Natural killer cell treated with Interleukin-12 subunit alpha and Interleukin-12 subunit beta and Interleukin-15 and Interleukin-18, amount 100 ng/mL, for 72 hours (primary cell): ENCODE measurements at regions not wholly inside any gene's neighbourhood (a gene's known extent, or its start where the extent isn't known, plus 50 kb on each side); places are given as distances from the start of the nearest gene placed in this dataset.

Experiments
- ATAC-seq, 2 donors: fragments of 150-1000 bp; cut with Tn5 transposase in 1 of 2; sonication (Bioruptor Pico), chemical (Tn5 transposase) in 1 of 2; 2 replicates each; pipeline ENCODE4 v1.10.0; 2021
- DNase-seq: peaks from one replicate; pipeline ENCODE4 v3.0.0; 2022; ENCODE audit warnings: low spot score
- H3K27ac Mint-ChIP-seq, 2 donors: 1 replicate in 1 of 2; 2 replicates in 1 of 2; pipeline ENCODE4 v1.8.0; 2022; ENCODE audit warnings: mixed read lengths in 2 of 2, mild to moderate bottlenecking in 1 of 2, moderate library complexity in 1 of 2
- H3K27me3 Mint-ChIP-seq, 2 donors: 1 replicate in 1 of 2; 2 replicates in 1 of 2; pipeline ENCODE4 v1.8.0; 2022; ENCODE audit warnings: mixed read lengths in 2 of 2
- H3K36me3 Mint-ChIP-seq: one replicate; pipeline ENCODE4 v1.8.0; 2022; ENCODE audit warnings: mixed read lengths
- H3K4me1 Mint-ChIP-seq, 2 donors: 1 replicate in 1 of 2; 2 replicates in 1 of 2; pipeline ENCODE4 v1.8.0; 2022; ENCODE audit warnings: low read depth in 2 of 2, mixed read lengths in 2 of 2, mild to moderate bottlenecking in 1 of 2
- H3K4me3 Mint-ChIP-seq: one replicate; pipeline ENCODE4 v1.8.0; 2022; ENCODE audit warnings: mixed read lengths
- H3K9me3 Mint-ChIP-seq: 2 replicates; pipeline ENCODE4 v1.8.0; 2022; ENCODE audit warnings: mixed read lengths

- ATAC-seq: no peak
- no peaks in the 10 kb centered on the region for H3K4me1 Mint-ChIP-seq
- no peak for DNase-seq
- no peaks in the 10 kb centered on the region for H3K36me3 Mint-ChIP-seq
- H3K27me3 Mint-ChIP-seq: peaks cover 0 to 12% of the 10 kb centered on the region in 2 donors
- no peak overlapping the region for H3K4me3 Mint-ChIP-seq
- H3K9me3 Mint-ChIP-seq: no peaks in the 10 kb centered on the region
- no peak overlapping the region for H3K27ac Mint-ChIP-seq
These were observed 600.6 kb downstream of the QKI start for GRCh38 chr6:164015088-164015484.

- no peak overlapping the region for H3K4me3 Mint-ChIP-seq
- no peak overlapping the region for H3K27ac Mint-ChIP-seq
- peaks cover 0 to 12% of the 10 kb centered on the region in 2 donors for H3K27me3 Mint-ChIP-seq
- DNase-seq (no peak), ATAC-seq (no peak)
- no peaks in the 10 kb centered on the region for H3K4me1 Mint-ChIP-seq
- H3K36me3 Mint-ChIP-seq: no peaks in the 10 kb centered on the region
- no peaks in the 10 kb centered on the region for H3K9me3 Mint-ChIP-seq
These were observed 600.0 kb downstream of the QKI start for GRCh38 chr6:164014346-164015087.

GRCh38 chr6:164013480-164014208 is 599.1 kb downstream of the QKI start:
- Mint-ChIP-seq H3K27me3 (peaks cover 2 to 12% of the 10 kb centered on the region in 2 donors), H3K9me3 (no peaks in the 10 kb centered on the region), H3K36me3 (no peaks in the 10 kb centered on the region), H3K27ac (no peak overlapping the region), H3K4me1 (no peaks in the 10 kb centered on the region), H3K4me3 (no peak overlapping the region)
- DNase-seq (no peak), ATAC-seq (no peak)

DNA sequence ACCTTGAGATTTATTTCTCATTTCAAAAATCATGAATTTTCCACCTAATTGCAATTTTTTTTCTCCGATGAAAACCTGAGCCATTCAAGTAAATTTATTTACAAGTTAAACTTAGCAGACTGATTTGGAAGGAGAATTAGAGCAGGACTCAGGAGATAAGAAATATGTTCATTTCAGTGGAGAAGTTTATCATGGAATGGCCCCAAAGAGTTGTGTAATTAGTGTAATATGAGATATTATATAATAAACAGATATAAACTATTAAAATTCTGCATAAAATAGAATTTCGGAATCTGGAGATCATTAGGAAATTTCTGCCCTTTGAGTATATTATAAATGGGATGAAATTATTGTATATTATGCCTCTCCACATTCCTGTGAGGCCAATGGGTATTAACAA is 596.8 kb downstream of the QKI start:
- H3K4me1 Mint-ChIP-seq: no peaks in the 10 kb centered on the region
- H3K4me3 Mint-ChIP-seq: no peak overlapping the region
- DNase-seq (no peak), ATAC-seq (no peak)
- peaks cover 5 to 13% of the 10 kb centered on the region in 2 donors for H3K27me3 Mint-ChIP-seq
- H3K27ac Mint-ChIP-seq: no peak overlapping the region
- H3K9me3 Mint-ChIP-seq: no peaks in the 10 kb centered on the region
- no peaks in the 10 kb centered on the region for H3K36me3 Mint-ChIP-seq

GRCh38 chr6:164010441-164011103 is 596.1 kb downstream of the QKI start:
- Mint-ChIP-seq H3K4me3 (no peak overlapping the region), H3K9me3 (no peaks in the 10 kb centered on the region), H3K27me3 (peaks cover 5 to 13% of the 10 kb centered on the region in 2 donors), H3K36me3 (no peaks in the 10 kb centered on the region), H3K4me1 (no peaks in the 10 kb centered on the region), H3K27ac (no peak overlapping the region)
- ATAC-seq: no peak
- no peak for DNase-seq

GRCh38 chr6:164008902-164009301 is 594.4 kb downstream of the QKI start:
- Mint-ChIP-seq H3K4me1 (no peaks in the 10 kb centered on the region), H3K36me3 (no peaks in the 10 kb centered on the region), H3K9me3 (no peaks in the 10 kb centered on the region), H3K27me3 (peaks cover 7 to 19% of the 10 kb centered on the region in 2 donors), H3K4me3 (no peak overlapping the region), H3K27ac (no peak overlapping the region)
- ATAC-seq: no peak
- DNase-seq: no peak

DNA sequence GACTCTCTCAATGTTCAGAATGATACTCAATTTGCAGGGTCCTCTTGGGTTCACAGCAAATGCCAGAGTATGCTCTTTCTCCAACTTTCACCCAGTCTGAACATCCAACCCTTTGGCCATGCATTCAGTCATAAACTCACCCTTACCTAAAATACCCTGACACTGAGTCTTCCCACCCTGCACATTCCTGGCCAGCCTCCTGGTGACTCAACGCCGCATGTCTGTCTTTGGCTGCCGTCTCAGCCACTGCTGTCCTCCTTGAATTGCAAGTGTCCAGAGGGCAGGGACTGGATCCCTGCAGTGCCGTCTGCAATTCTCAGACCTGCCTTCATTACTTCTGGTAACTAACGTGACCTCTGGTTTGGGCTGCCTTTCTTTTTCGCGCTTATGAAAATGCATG is 593.4 kb downstream of the QKI start:
- Mint-ChIP-seq H3K27me3 (peaks cover 7 to 25% of the 10 kb centered on the region in 2 donors), H3K4me1 (no peaks in the 10 kb centered on the region), H3K27ac (no peak overlapping the region), H3K9me3 (no peaks in the 10 kb centered on the region), H3K36me3 (no peaks in the 10 kb centered on the region), H3K4me3 (no peak overlapping the region)
- ATAC-seq (peak; percentile 20 to 56), DNase-seq (no peak)

- no peaks in the 10 kb centered on the region for H3K4me1 Mint-ChIP-seq
- DNase-seq: no peak
- H3K27ac Mint-ChIP-seq: no peak overlapping the region
- no peak overlapping the region for H3K4me3 Mint-ChIP-seq
- peaks cover 12 to 25% of the 10 kb centered on the region in 2 donors for H3K27me3 Mint-ChIP-seq
- no peaks in the 10 kb centered on the region for H3K36me3 Mint-ChIP-seq
- no peaks in the 10 kb centered on the region for H3K9me3 Mint-ChIP-seq
- no peak for ATAC-seq
These were observed 591.9 kb downstream of the QKI start for GRCh38 chr6:164006459-164006858.

DNA sequence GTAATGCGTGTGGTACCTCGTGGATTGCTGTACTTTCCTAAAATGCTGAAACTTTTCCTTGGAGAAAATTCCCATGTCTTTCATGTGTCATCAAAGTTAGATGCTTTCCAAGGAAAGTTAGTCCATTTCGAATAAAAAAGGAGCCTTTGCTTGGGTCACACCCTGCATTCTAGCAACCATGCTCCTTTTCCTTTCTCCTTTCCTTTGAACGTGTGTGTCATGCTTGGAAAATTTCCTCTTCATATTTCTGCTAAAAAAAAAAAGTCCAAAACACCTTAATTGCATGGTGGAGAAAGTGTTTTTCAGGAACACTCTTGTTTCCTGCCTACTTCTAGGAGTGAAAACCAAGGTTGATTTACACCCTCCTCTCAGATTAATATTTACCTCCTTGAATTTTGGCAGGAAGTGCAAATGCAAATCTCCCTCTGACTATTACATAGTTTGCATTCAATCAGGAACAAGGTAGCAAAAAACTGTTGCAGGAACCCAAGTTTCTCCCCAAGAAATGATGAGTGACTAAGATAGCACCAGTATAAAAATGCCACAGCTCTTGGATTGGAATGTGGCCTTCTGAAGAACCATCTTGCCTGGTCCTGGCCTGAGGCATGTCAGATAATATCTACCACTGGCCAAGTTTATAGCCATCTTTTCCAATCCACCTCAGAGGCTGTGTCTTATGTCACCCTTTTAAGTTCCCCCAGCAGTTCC is 590.6 kb downstream of the QKI start:
- no peaks in the 10 kb centered on the region for H3K36me3 Mint-ChIP-seq
- no peak overlapping the region for H3K4me3 Mint-ChIP-seq
- H3K9me3 Mint-ChIP-seq: no peaks in the 10 kb centered on the region
- no peak for ATAC-seq
- H3K27me3 Mint-ChIP-seq: peaks cover 12 to 25% of the 10 kb centered on the region in 2 donors
- H3K4me1 Mint-ChIP-seq: no peaks in the 10 kb centered on the region
- H3K27ac Mint-ChIP-seq: no peak overlapping the region
- no peak for DNase-seq

- no peak for ATAC-seq
- H3K4me3 Mint-ChIP-seq: no peak overlapping the region
- no peak overlapping the region for H3K27ac Mint-ChIP-seq
These were observed 585.8 kb downstream of the QKI start for GRCh38 chr6:164000276-164000675.

DNA sequence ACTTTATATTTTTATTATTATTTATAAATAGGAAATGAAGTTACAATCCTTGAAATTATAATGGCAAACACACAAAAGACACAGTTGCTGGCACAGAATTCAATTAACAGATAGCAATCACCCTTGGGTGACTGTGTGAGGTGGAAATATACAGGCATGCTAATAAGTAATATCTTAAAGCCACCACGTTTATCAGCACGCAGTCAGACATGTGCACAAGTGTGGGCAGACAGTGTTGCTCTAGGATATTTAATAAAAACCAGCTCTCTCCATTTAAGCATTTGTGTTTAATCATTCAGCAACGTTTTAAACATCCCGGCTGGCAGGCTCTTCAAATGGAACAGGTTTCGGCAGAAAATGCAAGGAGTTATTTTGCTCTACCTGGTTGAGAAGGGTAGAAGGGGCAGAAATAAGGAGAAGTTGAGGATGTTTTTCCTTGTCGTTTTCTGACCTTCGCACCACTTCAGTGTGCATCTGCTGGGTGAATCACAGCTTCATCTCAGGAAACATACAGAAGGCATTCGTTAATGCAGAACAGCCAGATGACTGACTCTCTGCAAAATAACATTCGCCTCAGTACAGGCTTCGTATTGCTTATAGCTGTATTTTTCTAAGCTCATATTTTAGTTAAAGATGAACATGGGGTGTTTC is 585.1 kb downstream of the QKI start:
- Mint-ChIP-seq H3K4me3 (no peak overlapping the region), H3K36me3 (no peaks in the 10 kb centered on the region), H3K27ac (no peak overlapping the region), H3K4me1 (no peaks in the 10 kb centered on the region), H3K27me3 (peaks cover 10 to 27% of the 10 kb centered on the region in 2 donors), H3K9me3 (no peaks in the 10 kb centered on the region)
- DNase-seq (no peak), ATAC-seq (no peak)

More at GRCh38 chr6:164000276-164000675, 585.8 kb downstream of the QKI start:
- H3K36me3 Mint-ChIP-seq: no peaks in the 10 kb centered on the region
- no peak for DNase-seq
- H3K4me1 Mint-ChIP-seq: no peaks in the 10 kb centered on the region
- no peaks in the 10 kb centered on the region for H3K9me3 Mint-ChIP-seq
- H3K27me3 Mint-ChIP-seq: peaks cover 10 to 27% of the 10 kb centered on the region in 2 donors

DNA sequence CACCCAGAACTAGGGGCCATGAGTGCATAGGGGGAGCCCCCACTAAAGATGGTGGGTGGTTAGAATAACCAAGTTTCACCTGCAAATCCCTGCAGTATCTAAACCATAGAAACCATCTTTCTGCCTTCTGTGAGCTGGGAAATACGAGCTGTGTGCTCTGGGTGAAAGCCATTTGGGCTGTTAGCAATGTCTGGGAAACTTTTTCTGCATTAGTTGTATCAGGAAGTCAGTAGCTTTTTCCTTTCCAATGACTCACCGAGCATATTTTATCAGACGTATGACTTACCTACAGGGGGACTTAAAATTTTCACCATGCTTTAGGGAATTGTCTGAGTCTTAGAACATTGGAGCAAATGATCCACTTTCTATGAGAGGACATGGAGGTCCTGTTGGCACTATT is 584.0 kb downstream of the QKI start:
- no peak overlapping the region for H3K27ac Mint-ChIP-seq
- no peak for DNase-seq
- no peaks in the 10 kb centered on the region for H3K9me3 Mint-ChIP-seq
- no peak overlapping the region for H3K4me3 Mint-ChIP-seq
- ATAC-seq: no peak
- H3K27me3 Mint-ChIP-seq: peaks cover 10 to 23% of the 10 kb centered on the region in 2 donors
- no peaks in the 10 kb centered on the region for H3K4me1 Mint-ChIP-seq
- no peaks in the 10 kb centered on the region for H3K36me3 Mint-ChIP-seq

GRCh38 chr6:163996491-163996890 is 582.0 kb downstream of the QKI start:
- no peaks in the 10 kb centered on the region for H3K9me3 Mint-ChIP-seq
- no peak for DNase-seq
- H3K4me3 Mint-ChIP-seq: no peak overlapping the region
- H3K36me3 Mint-ChIP-seq: no peaks in the 10 kb centered on the region
- H3K27ac Mint-ChIP-seq: no peak overlapping the region
- ATAC-seq: peak in 1 of 2 donors; percentile 13
- no peaks in the 10 kb centered on the region for H3K4me1 Mint-ChIP-seq
- peaks cover 6 to 21% of the 10 kb centered on the region in 2 donors for H3K27me3 Mint-ChIP-seq
